ENCODE measurements at regions not wholly inside any gene's neighbourhood (a gene's known extent, or its start where the extent isn't known, plus 50 kb on each side); places are given as distances from the start of the nearest gene placed in this dataset.
"Not testable (repeated sequence)": the region's sequence is repeated elsewhere in the genome, so short reads cannot be mapped to it uniquely, and the experiment has no call there.

GRCh38 chr5:158601118-158601517, 498.6 kb downstream of the EBF1 start:
- FAIRE-seq: no peak

- no peak for FAIRE-seq
Measured at GRCh38 chr5:158600679-158601078, 499.0 kb downstream of the EBF1 start.

GRCh38 chr5:158599157-158599556, 500.6 kb downstream of the EBF1 start:
- FAIRE-seq: no peak

- FAIRE-seq: no peak
Measured at GRCh38 chr5:158594595-158595242, 505.0 kb downstream of the EBF1 start.

GRCh38 chr5:158593925-158594324, 505.8 kb downstream of the EBF1 start:
- FAIRE-seq: no peak

DNA sequence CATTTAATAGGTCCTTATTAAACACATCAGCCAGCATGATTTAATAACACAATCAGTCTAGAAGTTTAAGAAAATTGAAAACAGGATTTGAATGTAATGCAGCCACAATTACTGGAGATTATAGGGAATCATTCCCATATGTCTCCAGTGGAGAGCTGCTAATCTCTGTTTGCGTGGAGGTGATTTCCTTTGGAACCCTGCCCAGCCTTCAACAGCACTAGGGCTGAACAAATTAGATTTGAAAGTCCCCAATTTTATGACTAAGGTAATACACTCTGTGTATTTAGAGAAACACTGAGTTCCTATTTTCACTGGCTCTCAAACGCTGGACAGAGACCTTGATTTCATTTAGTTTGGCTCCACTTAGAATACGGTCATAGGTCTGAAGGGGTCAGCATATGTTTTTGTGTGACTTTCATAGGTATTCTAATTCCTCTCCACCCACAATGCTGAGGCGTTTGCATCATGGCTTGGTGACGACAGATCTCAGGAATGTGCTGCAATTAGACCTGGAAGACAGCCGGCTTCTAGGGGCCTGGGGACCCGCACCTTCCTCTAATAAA, 508.3 kb downstream of the EBF1 start:
- no peak for FAIRE-seq

DNA sequence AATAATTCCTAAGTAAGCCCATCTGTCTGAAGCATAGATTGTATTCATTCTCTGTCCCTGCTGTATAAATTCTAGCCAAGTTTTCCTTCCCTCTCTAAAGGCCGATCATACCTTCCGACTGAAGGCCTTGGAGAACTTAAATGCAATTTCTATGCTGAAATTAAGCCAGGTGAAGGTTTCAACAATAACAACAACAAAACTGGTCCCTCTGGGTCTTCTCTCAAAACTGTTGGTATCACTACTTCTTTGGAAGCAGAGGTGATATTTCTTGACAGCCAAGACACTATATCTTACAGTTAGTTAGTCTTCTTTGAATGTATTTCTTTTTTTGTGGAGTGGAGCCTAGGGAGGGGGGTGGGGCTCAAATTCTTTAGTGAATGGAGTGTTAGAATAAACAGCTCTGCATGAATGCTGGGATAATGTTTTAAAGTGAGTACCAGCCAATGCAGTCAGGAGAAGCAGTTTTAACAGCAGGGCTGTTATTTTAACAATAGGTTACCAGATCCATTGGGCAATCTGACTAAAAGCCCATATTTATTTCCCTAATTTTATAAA, 508.9 kb downstream of the EBF1 start:
- FAIRE-seq: no peak

GRCh38 chr5:158589939-158590338, 509.8 kb downstream of the EBF1 start:
- FAIRE-seq: no peak

DNA sequence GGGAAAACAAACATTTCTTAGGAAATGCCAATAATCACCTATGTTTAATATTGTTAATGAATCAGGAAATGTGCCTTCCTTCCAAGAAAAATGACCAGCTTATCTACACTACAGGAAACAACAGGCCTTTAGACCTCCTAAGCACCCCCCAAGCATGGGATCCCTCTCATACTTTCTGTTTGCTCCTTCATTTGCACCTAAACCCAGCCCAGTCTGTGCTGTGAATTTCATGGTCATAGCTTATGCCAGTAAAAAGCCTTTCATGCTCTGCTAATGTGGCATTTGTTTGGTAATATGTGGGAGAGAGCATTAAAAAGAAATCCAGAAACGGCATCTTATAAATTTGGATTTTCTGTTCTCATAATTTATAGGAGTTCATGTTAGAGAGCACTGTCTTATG, 511.1 kb downstream of the EBF1 start:
- no peak for FAIRE-seq

DNA sequence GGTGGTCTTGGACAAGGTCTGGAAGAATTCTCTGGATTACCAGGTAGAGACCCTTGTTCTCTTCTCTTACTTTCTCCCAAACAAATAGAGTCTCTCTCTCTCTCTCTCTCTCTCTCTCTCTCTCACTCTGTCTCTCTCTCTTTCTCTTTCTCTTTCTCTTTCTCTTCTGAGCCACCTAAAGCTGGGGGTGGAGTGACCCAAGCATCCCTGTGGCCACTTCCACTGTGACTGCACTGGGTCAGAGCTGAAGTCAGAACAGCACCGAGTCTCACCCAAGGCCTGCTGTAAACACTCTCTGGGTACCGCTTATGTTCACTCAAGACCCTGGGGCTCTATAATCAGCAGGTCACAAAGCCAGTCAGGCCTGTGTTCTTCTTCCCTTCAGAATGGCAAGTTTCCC, 513.7 kb downstream of the EBF1 start:
- no peak for FAIRE-seq

- not testable (repeated sequence) for FAIRE-seq
Measured at GRCh38 chr5:158582669-158583068, 517.0 kb downstream of the EBF1 start.

DNA sequence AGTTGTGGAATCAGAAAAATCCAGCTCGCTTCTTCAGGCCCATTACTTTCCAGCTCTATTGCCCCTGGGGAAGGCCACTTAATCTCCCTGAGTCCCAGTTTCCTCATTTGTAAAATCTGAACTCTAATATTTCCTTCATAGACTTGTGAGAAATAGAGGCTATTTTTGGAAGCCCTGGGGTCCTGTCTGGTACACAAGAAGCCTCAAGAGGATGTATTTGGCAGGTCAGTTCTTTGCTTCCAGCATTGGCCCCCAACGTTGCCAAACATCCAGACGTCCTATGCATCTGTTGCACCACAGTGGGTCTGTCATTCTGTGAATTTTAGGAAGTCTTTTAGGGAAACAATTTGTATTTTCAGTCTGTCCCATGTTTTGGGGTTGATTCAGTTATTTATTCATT, 525.9 kb downstream of the EBF1 start:
- no peak for FAIRE-seq

DNA sequence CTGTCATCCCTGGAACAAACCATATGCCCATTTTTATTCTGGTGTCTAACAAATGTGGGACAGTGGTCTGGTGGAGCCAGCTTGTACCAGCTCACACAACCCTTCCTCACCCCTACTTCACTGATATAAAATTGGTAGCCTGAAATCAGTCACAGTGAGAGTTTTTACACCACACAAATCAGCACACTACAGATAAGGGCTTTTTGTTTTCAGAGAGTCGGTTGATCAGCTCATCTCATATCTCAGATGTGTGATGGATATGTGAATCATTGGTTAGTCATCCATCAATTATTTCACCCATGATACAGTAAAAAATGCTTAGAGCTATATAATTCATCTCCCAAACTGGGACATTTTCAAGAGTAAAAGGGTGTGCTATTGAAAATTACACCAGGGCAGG, 529.2 kb downstream of the EBF1 start:
- FAIRE-seq: no peak

DNA sequence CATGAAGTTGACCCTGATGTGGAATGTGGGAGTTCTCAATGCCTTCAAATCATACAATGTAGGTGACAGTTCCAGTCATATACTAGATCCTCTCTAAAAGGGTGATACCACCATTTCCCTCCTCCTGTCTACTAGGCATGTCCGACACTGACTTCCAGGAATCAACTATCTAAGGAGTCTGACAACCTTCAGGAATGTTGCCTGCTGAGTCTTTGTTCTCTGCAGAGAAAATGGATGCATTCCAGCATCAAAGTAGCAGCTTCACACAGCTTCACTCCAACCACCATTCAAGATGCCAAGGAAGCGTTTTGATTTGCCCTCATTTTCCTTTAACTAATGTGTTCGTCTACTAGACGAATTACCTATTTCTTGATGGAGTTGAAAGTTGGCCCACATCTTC, 530.2 kb downstream of the EBF1 start:
- FAIRE-seq: no peak

GRCh38 chr5:158565017-158565789, 534.5 kb downstream of the EBF1 start:
- no peak for FAIRE-seq

GRCh38 chr5:158563760-158564390, 535.8 kb downstream of the EBF1 start:
- no peak for FAIRE-seq

- FAIRE-seq: no peak
Measured at GRCh38 chr5:158561562-158562190, 538.0 kb downstream of the EBF1 start.

DNA sequence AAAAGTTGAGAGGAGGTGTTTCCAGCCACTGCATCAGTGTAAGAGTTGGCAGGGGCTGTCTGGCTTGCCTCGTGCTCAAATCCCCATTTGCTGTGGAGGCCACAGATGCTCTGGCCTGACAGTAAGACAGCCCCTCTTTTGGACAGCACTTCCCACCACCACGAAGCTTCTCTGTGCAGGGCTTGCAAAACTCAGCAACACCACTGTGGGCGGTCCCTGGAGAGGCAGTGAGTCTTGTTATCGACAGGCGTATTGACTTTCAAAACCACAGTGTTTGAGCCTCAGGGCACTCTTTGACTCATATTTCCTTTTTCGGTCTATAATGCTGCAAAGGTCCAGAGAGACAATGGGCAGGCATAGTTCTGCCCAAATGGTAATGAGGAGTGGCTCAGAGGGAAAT, 539.5 kb downstream of the EBF1 start:
- FAIRE-seq: no peak

GRCh38 chr5:158559643-158560042, 540.1 kb downstream of the EBF1 start:
- FAIRE-seq: no peak

DNA sequence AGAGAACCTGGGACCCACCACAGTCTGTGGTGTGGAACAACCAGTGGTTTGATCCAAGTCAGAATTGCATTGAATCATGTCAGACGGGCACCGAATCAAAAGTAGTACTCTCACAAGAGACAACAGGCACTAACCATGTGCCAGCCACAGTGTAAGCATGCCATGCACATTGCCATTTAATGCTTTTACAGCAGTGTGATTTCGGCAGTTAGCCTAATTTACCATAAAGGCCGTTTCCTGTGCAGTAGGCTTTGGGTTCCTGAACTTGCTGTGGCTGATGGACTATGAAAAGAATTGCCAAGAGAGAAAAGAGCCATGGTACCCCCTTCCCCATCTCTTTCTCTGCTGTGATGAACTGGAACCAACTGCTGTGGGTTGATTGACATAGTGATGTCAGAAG, 540.6 kb downstream of the EBF1 start:
- no peak for FAIRE-seq

- FAIRE-seq: no peak
Measured at GRCh38 chr5:158553962-158554336, 545.8 kb downstream of the EBF1 start.

GRCh38 chr5:158553195-158553961, 546.3 kb downstream of the EBF1 start:
- no peak for FAIRE-seq
